HEK293 (cell line): ENCODE measurements at regions not wholly inside any gene's neighbourhood (a gene's known extent, or its start where the extent isn't known, plus 50 kb on each side); places are given as distances from the start of the nearest gene placed in this dataset.

Source experiments
- CTCF ChIA-PET: fragments of 350-600 bp; formaldehyde crosslinking; extraction: SDS; loops from one replicate; lab custom pipeline; 2021; ENCODE audit warnings: antibody characterized with exemption; lab: Yijun Ruan, JAX
- POLR2A ChIA-PET: fragments of 300-600 bp; formaldehyde crosslinking; extraction: SDS; loops from one replicate; lab custom pipeline; 2020; ENCODE audit warnings: antibody characterized with exemption, inconsistent platforms; lab: Yijun Ruan, JAX
- H3K27ac ChIP-seq: fragments of 200-500 bp; sonication (Bioruptor generic); 2 replicates; pipeline ENCODE4 v1.5.1; 2014; ENCODE audit warnings: low read depth, low read length, control low read depth, inconsistent platforms; ENCODE audit errors: extremely low read depth
- H3K36me3 ChIP-seq, 2 experiments: fragments of 200-500 bp in 1 of 2; sonication (Bioruptor generic) in 1 of 2; 1 replicate in 1 of 2; 2 replicates in 1 of 2; pipeline ENCODE4 v1.5.1; 2014 to 2017; ENCODE audit warnings: inconsistent platforms in 2 of 2, low read length in 2 of 2; ENCODE audit not compliant: control insufficient read depth in 2 of 2, insufficient read depth in 1 of 2
- H3K4me1 ChIP-seq: fragments of 200-500 bp; sonication (Bioruptor generic); 2 replicates; pipeline ENCODE4 v1.5.1; 2014; ENCODE audit warnings: mild to moderate bottlenecking, low read length, inconsistent platforms; ENCODE audit not compliant: control insufficient read depth, insufficient read depth
- H3K4me3 ChIP-seq: 2 replicates; pipeline ENCODE4 v1.5.1; 2011; ENCODE audit warnings: low read depth, mild to moderate bottlenecking, control low read depth, low read length, moderate library complexity
- H3K9me3 ChIP-seq: fragments of 200-500 bp; sonication (Bioruptor generic); 2 replicates; pipeline ENCODE4 v1.5.1; 2014; ENCODE audit warnings: low read depth, low read length, inconsistent platforms; ENCODE audit not compliant: control insufficient read depth, insufficient read depth
- BCL11B ChIP-seq: fragments of 450-650 bp; formaldehyde crosslinking; IDR thresholded peaks from 2 replicates; pipeline ENCODE4 v1.5.1; 2016; ENCODE audit warnings: low read depth, missing biosample characterization, missing genetic modification characterization
- BCL6B ChIP-seq: fragments of 450-650 bp; formaldehyde crosslinking; IDR thresholded peaks from 2 replicates; pipeline ENCODE4 v1.5.1; 2017; ENCODE audit warnings: missing biosample characterization, missing genetic modification characterization
- OSR2 ChIP-seq: fragments of 450-650 bp; formaldehyde crosslinking; IDR thresholded peaks from 2 replicates; pipeline ENCODE4 v1.5.1; 2016; ENCODE audit warnings: missing biosample characterization, missing genetic modification characterization
- ZBTB21 ChIP-seq: fragments of 450-650 bp; formaldehyde crosslinking; IDR thresholded peaks from 2 replicates; pipeline ENCODE4 v1.5.1; 2017; ENCODE audit warnings: missing biosample characterization, missing genetic modification characterization
- ZBTB7A ChIP-seq: fragments of 450-650 bp; formaldehyde crosslinking; IDR thresholded peaks from 2 replicates; pipeline ENCODE4 v1.5.1; 2016; ENCODE audit warnings: low read depth, missing biosample characterization, missing genetic modification characterization
- ZBTB8A ChIP-seq: fragments of 450-650 bp; formaldehyde crosslinking; IDR thresholded peaks from 2 replicates; pipeline ENCODE4 v1.5.1; 2016; ENCODE audit warnings: missing biosample characterization, missing genetic modification characterization
- ZNF221 ChIP-seq: fragments of 450-650 bp; formaldehyde crosslinking; IDR thresholded peaks from 2 replicates; pipeline ENCODE4 v1.5.1; 2017; ENCODE audit warnings: missing biosample characterization, missing genetic modification characterization, borderline replicate concordance
- ZNF280C ChIP-seq: fragments of 450-650 bp; formaldehyde crosslinking; IDR thresholded peaks from 2 replicates; pipeline ENCODE4 v1.5.1; 2016; ENCODE audit warnings: missing biosample characterization, missing genetic modification characterization
- ZNF335 ChIP-seq: fragments of 450-650 bp; formaldehyde crosslinking; conservative IDR thresholded peaks from 2 replicates; pipeline ENCODE4 v1.5.1; 2016; ENCODE audit warnings: missing biosample characterization, missing genetic modification characterization
- ZNF48 ChIP-seq: fragments of 450-650 bp; formaldehyde crosslinking; IDR thresholded peaks from 2 replicates; pipeline ENCODE4 v1.5.1; 2016; ENCODE audit warnings: missing biosample characterization, missing genetic modification characterization
- ZNF548 ChIP-seq: fragments of 450-650 bp; formaldehyde crosslinking; IDR thresholded peaks from 2 replicates; pipeline ENCODE4 v1.5.1; 2016; ENCODE audit warnings: missing biosample characterization, missing genetic modification characterization
- ZNF664 ChIP-seq: fragments of 450-650 bp; formaldehyde crosslinking; IDR thresholded peaks from 2 replicates; pipeline ENCODE4 v1.5.1; 2016; ENCODE audit warnings: missing biosample characterization, missing genetic modification characterization
- ZSCAN4 ChIP-seq: fragments of 450-650 bp; formaldehyde crosslinking; IDR thresholded peaks from 2 replicates; pipeline ENCODE4 v1.5.1; 2017; ENCODE audit warnings: missing biosample characterization, missing genetic modification characterization
- TF ChIP-seq, protein P1 (sequence below): fragments of 450-650 bp; formaldehyde crosslinking; conservative IDR thresholded peaks from 2 replicates; pipeline ENCODE4 v1.5.1; 2016; ENCODE audit warnings: low read depth, missing biosample characterization, missing genetic modification characterization
- TF ChIP-seq, protein P2 (sequence below): fragments of 450-650 bp; formaldehyde crosslinking; conservative IDR thresholded peaks from 2 replicates; pipeline ENCODE4 v1.5.1; 2016; ENCODE audit warnings: low read depth, missing biosample characterization, missing genetic modification characterization

GRCh38 chr5:62729675-62730074 lies 151.1 kb downstream of the LRRC70 start (continued):
- TF ChIP-seq ZNF48 (tag by site-specific recombination): no peak
- TF ChIP-seq BCL11B (tag by site-specific recombination): no peak

GRCh38 chr5:62727861-62728260 lies 149.2 kb downstream of the LRRC70 start:
- ChIA-PET POLR2A (no interaction called here), CTCF (interaction anchor here (1.0 kb wide), 1 partner anchor 9 kb away, joined by 3 read pairs; no protein-coding TSS in a partner anchor)
- no peaks in the 10 kb centered on the region for H3K4me1 ChIP-seq
- H3K27ac ChIP-seq: no peak overlapping the region
- H3K4me3 ChIP-seq: no peak overlapping the region
- TF ChIP-seq ZNF221 (tag by site-specific recombination) (no peak), ZBTB7A (tag by site-specific recombination) (no peak), ZNF335 (tag by site-specific recombination) (no peak), ZNF548 (tag by site-specific recombination) (no peak), ZBTB21 (tag by site-specific recombination) (no peak), ZNF664 (tag by site-specific recombination) (no peak), ZNF280C (no peak), ZBTB8A (tag by site-specific recombination) (no peak), BCL6B (no peak), ZSCAN4 (tag by site-specific recombination) (no peak), OSR2 (no peak)
- TF ChIP-seq, protein P1, sequence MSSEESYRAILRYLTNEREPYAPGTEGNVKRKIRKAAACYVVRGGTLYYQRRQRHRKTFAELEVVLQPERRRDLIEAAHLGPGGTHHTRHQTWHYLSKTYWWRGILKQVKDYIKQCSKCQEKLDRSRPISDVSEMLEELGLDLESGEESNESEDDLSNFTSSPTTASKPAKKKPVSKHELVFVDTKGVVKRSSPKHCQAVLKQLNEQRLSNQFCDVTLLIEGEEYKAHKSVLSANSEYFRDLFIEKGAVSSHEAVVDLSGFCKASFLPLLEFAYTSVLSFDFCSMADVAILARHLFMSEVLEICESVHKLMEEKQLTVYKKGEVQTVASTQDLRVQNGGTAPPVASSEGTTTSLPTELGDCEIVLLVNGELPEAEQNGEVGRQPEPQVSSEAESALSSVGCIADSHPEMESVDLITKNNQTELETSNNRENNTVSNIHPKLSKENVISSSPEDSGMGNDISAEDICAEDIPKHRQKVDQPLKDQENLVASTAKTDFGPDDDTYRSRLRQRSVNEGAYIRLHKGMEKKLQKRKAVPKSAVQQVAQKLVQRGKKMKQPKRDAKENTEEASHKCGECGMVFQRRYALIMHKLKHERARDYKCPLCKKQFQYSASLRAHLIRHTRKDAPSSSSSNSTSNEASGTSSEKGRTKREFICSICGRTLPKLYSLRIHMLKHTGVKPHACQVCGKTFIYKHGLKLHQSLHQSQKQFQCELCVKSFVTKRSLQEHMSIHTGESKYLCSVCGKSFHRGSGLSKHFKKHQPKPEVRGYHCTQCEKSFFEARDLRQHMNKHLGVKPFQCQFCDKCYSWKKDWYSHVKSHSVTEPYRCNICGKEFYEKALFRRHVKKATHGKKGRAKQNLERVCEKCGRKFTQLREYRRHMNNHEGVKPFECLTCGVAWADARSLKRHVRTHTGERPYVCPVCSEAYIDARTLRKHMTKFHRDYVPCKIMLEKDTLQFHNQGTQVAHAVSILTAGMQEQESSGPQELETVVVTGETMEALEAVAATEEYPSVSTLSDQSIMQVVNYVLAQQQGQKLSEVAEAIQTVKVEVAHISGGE (tag by site-specific recombination): no peak
- TF ChIP-seq, protein P2, sequence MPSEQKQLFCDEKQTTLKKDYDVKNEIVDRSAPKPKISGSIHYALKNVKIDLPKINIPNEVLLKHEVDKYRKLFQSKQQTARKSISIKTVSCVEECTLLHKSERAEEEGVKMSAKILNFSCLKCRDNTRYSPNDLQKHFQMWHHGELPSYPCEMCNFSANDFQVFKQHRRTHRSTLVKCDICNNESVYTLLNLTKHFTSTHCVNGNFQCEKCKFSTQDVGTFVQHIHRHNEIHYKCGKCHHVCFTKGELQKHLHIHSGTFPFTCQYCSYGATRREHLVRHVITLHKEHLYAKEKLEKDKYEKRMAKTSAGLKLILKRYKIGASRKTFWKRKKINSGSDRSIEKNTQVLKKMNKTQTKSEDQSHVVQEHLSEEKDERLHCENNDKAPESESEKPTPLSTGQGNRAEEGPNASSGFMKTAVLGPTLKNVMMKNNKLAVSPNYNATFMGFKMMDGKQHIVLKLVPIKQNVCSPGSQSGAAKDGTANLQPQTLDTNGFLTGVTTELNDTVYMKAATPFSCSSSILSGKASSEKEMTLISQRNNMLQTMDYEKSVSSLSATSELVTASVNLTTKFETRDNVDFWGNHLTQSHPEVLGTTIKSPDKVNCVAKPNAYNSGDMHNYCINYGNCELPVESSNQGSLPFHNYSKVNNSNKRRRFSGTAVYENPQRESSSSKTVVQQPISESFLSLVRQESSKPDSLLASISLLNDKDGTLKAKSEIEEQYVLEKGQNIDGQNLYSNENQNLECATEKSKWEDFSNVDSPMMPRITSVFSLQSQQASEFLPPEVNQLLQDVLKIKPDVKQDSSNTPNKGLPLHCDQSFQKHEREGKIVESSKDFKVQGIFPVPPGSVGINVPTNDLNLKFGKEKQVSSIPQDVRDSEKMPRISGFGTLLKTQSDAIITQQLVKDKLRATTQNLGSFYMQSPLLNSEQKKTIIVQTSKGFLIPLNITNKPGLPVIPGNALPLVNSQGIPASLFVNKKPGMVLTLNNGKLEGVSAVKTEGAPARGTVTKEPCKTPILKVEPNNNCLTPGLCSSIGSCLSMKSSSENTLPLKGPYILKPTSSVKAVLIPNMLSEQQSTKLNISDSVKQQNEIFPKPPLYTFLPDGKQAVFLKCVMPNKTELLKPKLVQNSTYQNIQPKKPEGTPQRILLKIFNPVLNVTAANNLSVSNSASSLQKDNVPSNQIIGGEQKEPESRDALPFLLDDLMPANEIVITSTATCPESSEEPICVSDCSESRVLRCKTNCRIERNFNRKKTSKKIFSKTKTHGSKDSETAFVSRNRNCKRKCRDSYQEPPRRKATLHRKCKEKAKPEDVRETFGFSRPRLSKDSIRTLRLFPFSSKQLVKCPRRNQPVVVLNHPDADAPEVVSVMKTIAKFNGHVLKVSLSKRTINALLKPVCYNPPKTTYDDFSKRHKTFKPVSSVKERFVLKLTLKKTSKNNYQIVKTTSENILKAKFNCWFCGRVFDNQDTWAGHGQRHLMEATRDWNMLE (tag by site-specific recombination): no peak
- H3K36me3 ChIP-seq: no peaks in the 10 kb centered on the region
- H3K9me3 ChIP-seq: no peaks in the 10 kb centered on the region
